ENCODE measurements at regions not wholly inside any gene's neighbourhood (a gene's known extent, or its start where the extent isn't known, plus 50 kb on each side); places are given as distances from the start of the nearest gene placed in this dataset.
A peak's percentile ranks its signal among the peaks of the same experiment; 100 is the strongest.

GRCh38 chr12:46131732-46132469 is 136.9 kb downstream of the SLC38A1 start:
- Mint-ChIP-seq H3K4me3 (no peak overlapping the region), H3K36me3 (no peaks in the 10 kb centered on the region), H3K4me1 (ENCODE audit: low read depth) (no peaks in the 10 kb centered on the region), H3K27ac (no peak overlapping the region), H3K27me3 (peaks cover 4% of the 10 kb centered on the region), H3K9me3 (ENCODE audit: low read depth) (no peaks in the 10 kb centered on the region)

GRCh38 chr12:46127656-46128055 is 137.3 kb upstream of the SCAF11 start:
- H3K36me3 Mint-ChIP-seq: no peaks in the 10 kb centered on the region
- H3K4me3 Mint-ChIP-seq: no peak overlapping the region
- no peak overlapping the region for H3K27ac Mint-ChIP-seq
- no peaks in the 10 kb centered on the region for H3K27me3 Mint-ChIP-seq
- no peaks in the 10 kb centered on the region for H3K9me3 Mint-ChIP-seq (ENCODE audit: low read depth)
- H3K4me1 Mint-ChIP-seq (ENCODE audit: low read depth): peaks cover 5% of the 10 kb centered on the region

- Mint-ChIP-seq H3K4me3 (no peak overlapping the region), H3K9me3 (ENCODE audit: low read depth) (no peaks in the 10 kb centered on the region), H3K27me3 (no peaks in the 10 kb centered on the region), H3K4me1 (ENCODE audit: low read depth) (peaks cover 5% of the 10 kb centered on the region), H3K27ac (no peak overlapping the region), H3K36me3 (no peaks in the 10 kb centered on the region)
Measured at GRCh38 chr12:46126050-46126727, 135.8 kb upstream of the SCAF11 start.

- H3K9me3 Mint-ChIP-seq (ENCODE audit: low read depth): no peaks in the 10 kb centered on the region
- peak overlapping the region; percentile 46 for H3K4me3 Mint-ChIP-seq
- H3K27ac Mint-ChIP-seq: no peak overlapping the region
- no peaks in the 10 kb centered on the region for H3K36me3 Mint-ChIP-seq
- peaks cover 3% of the 10 kb centered on the region for H3K27me3 Mint-ChIP-seq
- H3K4me1 Mint-ChIP-seq (ENCODE audit: low read depth): peaks cover 5% of the 10 kb centered on the region
Measured at GRCh38 chr12:46124848-46125619, 134.7 kb upstream of the SCAF11 start.

- Mint-ChIP-seq H3K4me1 (ENCODE audit: low read depth) (peaks cover 5% of the 10 kb centered on the region), H3K9me3 (ENCODE audit: low read depth) (no peaks in the 10 kb centered on the region), H3K36me3 (no peaks in the 10 kb centered on the region)
Measured at GRCh38 chr12:46124132-46124847, 133.9 kb upstream of the SCAF11 start.

GRCh38 chr12:46112364-46112763 is 122.0 kb upstream of the SCAF11 start:
- Mint-ChIP-seq H3K27ac (no peak overlapping the region), H3K4me1 (ENCODE audit: low read depth) (no peaks in the 10 kb centered on the region), H3K9me3 (ENCODE audit: low read depth) (peaks cover 8% of the 10 kb centered on the region), H3K27me3 (peaks cover 6% of the 10 kb centered on the region), H3K4me3 (no peak overlapping the region), H3K36me3 (peaks cover 11% of the 10 kb centered on the region)

More at GRCh38 chr12:46124132-46124847, 133.9 kb upstream of the SCAF11 start:
- Mint-ChIP-seq H3K27me3 (peaks cover 4% of the 10 kb centered on the region), H3K27ac (no peak overlapping the region), H3K4me3 (no peak overlapping the region)

- Mint-ChIP-seq H3K27ac (no peak overlapping the region), H3K36me3 (peaks cover 11% of the 10 kb centered on the region), H3K4me1 (ENCODE audit: low read depth) (no peaks in the 10 kb centered on the region), H3K9me3 (ENCODE audit: low read depth) (peaks cover 8% of the 10 kb centered on the region), H3K27me3 (peaks cover 6% of the 10 kb centered on the region), H3K4me3 (no peak overlapping the region)
Measured at GRCh38 chr12:46111715-46112114, 121.3 kb upstream of the SCAF11 start.

- H3K4me3 Mint-ChIP-seq: no peak overlapping the region
- H3K27ac Mint-ChIP-seq: no peak overlapping the region
- peaks cover 11% of the 10 kb centered on the region for H3K36me3 Mint-ChIP-seq
- H3K27me3 Mint-ChIP-seq: peaks cover 6% of the 10 kb centered on the region
- H3K9me3 Mint-ChIP-seq (ENCODE audit: low read depth): peaks cover 8% of the 10 kb centered on the region
- no peaks in the 10 kb centered on the region for H3K4me1 Mint-ChIP-seq (ENCODE audit: low read depth)
Measured at GRCh38 chr12:46110928-46111699, 120.7 kb upstream of the SCAF11 start.

- Mint-ChIP-seq H3K36me3 (peaks cover 11% of the 10 kb centered on the region), H3K4me1 (ENCODE audit: low read depth) (no peaks in the 10 kb centered on the region), H3K27me3 (peaks cover 6% of the 10 kb centered on the region), H3K27ac (no peak overlapping the region), H3K4me3 (no peak overlapping the region), H3K9me3 (ENCODE audit: low read depth) (peaks cover 8% of the 10 kb centered on the region)
Measured at GRCh38 chr12:46110223-46110611, 119.8 kb upstream of the SCAF11 start.

- Mint-ChIP-seq H3K27ac (no peak overlapping the region), H3K27me3 (peaks cover 4% of the 10 kb centered on the region), H3K4me3 (no peak overlapping the region), H3K9me3 (ENCODE audit: low read depth) (peaks cover 8% of the 10 kb centered on the region), H3K36me3 (peaks cover 11% of the 10 kb centered on the region), H3K4me1 (ENCODE audit: low read depth) (no peaks in the 10 kb centered on the region)
Measured at GRCh38 chr12:46109343-46110222, 119.2 kb upstream of the SCAF11 start.

GRCh38 chr12:46108721-46109120 is 118.3 kb upstream of the SCAF11 start:
- Mint-ChIP-seq H3K4me3 (no peak overlapping the region), H3K27ac (no peak overlapping the region), H3K4me1 (ENCODE audit: low read depth) (no peaks in the 10 kb centered on the region), H3K9me3 (ENCODE audit: low read depth) (peaks cover 8% of the 10 kb centered on the region), H3K36me3 (peaks cover 11% of the 10 kb centered on the region), H3K27me3 (peaks cover 4% of the 10 kb centered on the region)

- H3K36me3 Mint-ChIP-seq: peaks cover 8% of the 10 kb centered on the region
- H3K27ac Mint-ChIP-seq: no peak overlapping the region
- no peaks in the 10 kb centered on the region for H3K4me1 Mint-ChIP-seq (ENCODE audit: low read depth)
- peaks cover 2% of the 10 kb centered on the region for H3K27me3 Mint-ChIP-seq
- H3K9me3 Mint-ChIP-seq (ENCODE audit: low read depth): peaks cover 8% of the 10 kb centered on the region
- no peak overlapping the region for H3K4me3 Mint-ChIP-seq
Measured at GRCh38 chr12:46107591-46107990, 117.2 kb upstream of the SCAF11 start.

- no peaks in the 10 kb centered on the region for H3K36me3 Mint-ChIP-seq
Measured at GRCh38 chr12:46105735-46106134, 115.4 kb upstream of the SCAF11 start.

More at GRCh38 chr12:46105735-46106134, 115.4 kb upstream of the SCAF11 start:
- no peak overlapping the region for H3K27ac Mint-ChIP-seq
- peaks cover 2% of the 10 kb centered on the region for H3K27me3 Mint-ChIP-seq
- H3K4me3 Mint-ChIP-seq: no peak overlapping the region
- H3K9me3 Mint-ChIP-seq (ENCODE audit: low read depth): no peaks in the 10 kb centered on the region
- H3K4me1 Mint-ChIP-seq (ENCODE audit: low read depth): no peaks in the 10 kb centered on the region
